GM21447 (cell line): ENCODE measurements at regions not wholly inside any gene's neighbourhood (a gene's known extent, or its start where the extent isn't known, plus 50 kb on each side); places are given as distances from the start of the nearest gene placed in this dataset.
"Not testable (repeated sequence)": the region's sequence is repeated elsewhere in the genome, so short reads cannot be mapped to it uniquely, and the experiment has no call there.

Source experiments
- ATAC-seq: cut with Tn5 transposase; IDR thresholded peaks from one replicate; pipeline ENCODE4 v1.9.1; 2021; ENCODE audit not compliant: unreplicated experiment

DNA sequence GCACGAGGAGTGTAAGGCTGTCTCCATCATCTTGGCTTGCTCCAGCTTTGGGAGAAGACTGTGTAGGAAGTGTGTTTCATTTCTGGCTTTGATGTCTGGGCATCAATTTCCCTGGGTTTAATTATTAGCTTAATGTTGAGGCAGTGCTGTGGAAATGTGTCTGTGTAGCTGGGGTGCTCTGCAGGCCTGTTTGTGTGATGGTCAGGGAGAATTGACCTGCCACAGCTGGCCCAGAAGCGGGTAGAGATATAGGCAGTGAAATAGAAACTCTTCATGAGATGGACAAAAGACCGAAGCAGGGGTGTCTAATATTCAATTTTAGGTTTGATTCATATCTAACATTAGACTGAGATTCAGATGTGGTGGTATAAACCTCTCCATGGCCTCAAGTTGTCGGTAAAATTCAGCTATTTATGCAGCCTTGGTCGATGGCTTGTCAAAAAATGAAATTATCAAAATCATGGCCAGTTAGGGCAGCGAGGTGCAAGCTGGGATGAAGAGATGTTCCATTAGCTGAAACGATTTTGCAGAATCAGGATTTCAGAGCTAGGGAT is 95.3 kb upstream of the SNX9 start:
- ATAC-seq: no peak

DNA sequence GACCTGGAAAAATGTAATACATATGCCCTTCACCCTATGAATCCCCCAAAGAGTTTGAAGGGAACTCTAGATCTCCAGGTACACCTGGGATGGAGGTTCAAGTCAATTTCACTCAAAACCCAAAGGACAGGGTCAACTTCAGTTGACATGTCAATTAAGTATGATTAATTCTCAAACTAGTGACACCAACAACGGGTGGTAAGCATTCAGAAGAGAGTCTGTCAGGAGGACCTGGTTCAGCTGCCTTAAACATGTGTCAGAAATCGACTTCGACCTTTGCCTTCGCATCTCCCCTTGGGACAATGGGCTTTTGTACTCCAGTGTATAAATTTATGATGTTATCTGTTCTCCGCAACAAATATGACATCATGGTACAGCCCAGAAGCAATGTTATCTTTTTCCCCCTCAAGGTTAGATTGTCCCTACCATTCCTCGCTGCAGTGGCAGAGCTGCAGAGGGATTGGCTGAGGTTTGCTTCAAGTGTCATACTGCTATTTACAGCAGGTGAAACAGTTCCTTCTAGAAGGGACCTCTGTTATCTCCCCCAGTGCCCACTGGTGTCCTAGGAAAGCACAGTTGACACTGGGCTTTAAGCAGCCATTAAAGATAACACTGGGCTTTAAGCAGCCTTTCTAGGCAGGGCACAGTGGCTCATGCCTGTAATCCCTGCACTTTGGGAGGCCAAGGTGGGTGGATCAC is 94.7 kb upstream of the SNX9 start:
- ATAC-seq: no peak

DNA sequence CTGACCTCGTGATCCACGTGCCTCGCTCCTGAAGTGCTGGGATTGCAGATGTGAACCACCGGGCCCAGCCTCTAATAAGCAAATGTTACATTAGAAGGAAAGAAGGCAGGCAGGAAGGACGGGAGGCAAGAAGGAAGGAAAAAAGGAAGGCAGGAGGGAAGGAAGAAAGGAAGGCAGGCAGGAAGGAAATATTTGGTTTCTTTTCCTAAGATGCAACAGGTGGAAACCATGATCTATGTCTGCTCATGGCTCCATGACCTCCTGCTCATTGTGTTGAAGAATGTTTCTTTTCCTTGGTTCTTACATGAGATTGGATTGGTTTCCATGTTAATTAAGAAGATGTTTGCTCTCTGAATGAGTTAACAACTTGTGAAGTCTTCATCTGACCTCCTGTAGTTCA is 91.8 kb upstream of the SNX9 start:
- no peak for ATAC-seq

DNA sequence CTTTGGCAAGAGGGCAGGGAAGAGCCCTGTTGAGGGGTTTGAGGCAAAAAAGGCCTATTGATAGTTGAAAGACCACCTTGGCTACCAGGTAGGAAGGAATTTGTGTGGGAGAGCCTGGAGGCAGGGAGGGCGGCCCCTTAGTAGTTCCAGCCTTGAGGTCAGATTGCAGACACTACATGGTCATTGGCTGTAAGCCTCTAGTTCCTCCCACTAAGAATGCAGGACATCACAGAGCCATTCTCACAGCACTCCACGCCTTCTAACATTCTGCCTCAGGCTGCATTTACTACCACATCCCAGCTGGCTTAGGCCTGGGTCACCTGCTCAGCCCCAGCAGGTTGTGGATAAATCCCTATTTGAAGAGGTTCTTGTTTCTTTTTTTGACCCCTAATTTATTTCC is 91.0 kb upstream of the SNX9 start:
- no peak for ATAC-seq

DNA sequence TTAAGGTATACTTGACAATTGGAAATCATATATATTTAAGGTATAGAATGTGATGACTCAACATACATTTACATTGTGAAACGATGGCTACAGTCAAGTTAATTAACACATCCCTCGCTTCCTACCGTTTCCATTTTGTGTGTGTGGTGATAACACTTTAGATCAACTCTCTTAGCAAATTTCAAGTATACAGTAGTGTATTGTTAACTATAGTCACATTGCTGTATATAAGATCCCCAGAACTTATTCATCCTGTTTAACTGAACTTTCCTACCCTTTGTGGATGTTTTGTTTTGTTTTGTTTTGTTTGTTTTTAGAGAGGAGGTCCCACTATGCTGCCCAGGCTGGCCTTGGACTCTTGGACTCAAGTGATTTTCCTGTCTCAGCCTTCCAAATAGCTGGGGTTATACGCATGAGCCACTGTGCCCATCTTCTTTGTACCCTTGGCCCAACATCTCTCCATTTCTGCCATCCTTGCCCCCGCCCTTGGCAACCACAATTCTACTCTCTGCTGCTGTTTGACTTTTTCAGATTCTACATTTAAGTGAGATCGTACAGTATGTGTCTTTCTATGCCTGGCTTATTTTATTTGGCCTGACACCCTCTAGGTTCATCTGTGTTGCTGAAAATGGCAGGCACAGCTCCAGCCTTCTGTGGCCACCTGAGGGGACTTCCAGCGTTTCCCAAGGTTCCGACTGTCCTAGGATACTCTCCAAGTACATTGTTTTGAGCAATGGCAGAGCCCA is 90.5 kb upstream of the SNX9 start:
- no peak for ATAC-seq

DNA sequence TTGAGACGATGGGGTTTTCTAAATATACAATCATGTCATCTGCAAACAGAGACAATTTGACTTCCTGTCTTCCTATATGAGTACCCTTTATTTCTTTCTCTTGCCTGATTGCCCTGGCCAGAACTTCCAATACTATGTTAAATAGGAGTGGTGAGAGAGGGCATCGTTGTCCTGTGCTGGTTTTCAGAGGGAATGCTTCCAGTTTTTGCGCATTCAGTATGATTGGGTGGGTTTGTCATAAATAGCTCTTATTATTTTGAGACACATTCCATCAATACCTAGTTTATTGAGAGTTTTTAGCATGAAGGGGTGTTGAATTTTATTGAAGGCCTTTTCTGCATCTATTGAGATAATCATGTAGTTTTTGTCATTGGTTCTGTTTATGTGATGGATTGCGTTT is 86.5 kb upstream of the SNX9 start:
- ATAC-seq: not testable (repeated sequence)

DNA sequence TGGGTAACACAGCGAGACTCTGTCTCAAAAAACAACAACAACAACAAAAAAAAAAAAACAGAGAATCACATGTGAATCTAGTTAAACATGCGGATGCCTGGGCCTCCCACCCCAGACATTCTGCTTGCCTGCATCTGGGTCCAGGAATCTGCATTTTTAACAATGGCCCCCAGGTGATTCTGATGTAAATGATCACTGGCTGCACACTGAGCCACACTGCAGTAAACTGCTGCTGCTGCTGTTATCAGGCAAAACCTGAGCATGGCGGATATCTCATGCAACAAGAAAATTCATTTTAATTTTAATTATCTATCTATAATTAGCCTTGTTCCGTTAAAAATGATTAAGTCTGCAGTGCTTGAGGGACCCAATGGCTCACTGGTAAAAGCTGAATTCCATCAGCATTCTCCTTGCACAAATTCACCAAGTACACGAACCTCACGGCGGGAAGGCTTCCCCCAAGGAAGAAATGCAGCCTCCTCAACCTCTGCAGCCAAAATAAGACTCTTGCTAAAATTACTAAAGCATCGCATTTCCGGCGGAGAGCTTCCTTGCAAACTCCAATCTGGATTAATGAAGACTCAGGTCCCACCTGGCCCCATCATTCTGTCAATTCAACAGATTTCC is 81.6 kb upstream of the SNX9 start:
- ATAC-seq: no peak

DNA sequence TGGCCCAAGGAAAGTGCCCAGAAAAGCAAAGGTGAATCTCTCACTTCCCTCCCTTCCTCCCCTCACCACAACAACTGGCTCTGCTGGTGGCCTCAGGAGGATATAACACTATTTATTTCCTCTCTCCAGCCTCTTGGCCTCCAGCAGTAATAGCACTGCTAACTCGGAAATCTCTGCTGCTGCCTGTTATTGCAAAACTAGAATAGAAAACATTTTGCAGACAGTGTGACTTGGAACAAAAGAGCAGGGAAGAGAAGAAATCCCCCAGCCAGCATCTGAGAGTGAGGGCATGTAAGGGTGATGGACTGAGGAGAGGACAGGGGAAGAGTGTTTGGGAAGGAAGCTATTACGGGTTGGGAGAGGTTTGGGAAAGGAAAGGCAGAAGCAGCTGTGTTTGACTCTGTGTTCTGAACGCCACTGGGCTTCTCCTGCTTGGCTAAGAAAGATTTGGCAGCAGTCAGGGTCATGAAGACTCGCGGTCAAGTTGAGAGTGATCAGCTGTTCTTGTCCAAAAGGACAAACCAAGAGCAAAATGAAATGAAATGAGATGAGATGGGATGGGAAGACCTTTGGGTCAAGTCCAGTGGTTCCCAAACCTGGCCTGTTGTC is 81.0 kb upstream of the SNX9 start:
- no peak for ATAC-seq

DNA sequence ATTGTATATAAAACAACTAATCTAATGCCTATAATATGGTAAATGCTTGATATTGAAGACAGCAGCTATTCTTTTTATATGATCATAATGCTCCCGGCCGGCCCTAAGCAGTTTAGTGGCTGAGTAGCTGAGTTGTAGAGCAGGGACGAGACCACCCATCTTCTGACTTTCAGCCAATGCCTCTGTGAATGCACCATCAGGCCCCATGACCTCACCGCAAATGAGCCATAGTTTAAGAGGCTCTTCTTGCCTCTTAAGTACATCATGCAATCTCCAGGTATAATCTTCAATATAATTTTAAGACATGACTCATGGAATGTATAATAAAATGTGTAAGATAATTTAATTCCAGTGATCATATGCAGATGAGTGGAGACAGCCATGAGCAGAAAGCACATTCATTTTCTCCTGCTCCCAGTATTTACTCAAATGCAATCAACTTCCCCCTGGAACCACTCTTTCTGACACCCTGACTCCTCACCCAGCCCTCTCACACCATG is 78.9 kb upstream of the SNX9 start:
- ATAC-seq: no peak

DNA sequence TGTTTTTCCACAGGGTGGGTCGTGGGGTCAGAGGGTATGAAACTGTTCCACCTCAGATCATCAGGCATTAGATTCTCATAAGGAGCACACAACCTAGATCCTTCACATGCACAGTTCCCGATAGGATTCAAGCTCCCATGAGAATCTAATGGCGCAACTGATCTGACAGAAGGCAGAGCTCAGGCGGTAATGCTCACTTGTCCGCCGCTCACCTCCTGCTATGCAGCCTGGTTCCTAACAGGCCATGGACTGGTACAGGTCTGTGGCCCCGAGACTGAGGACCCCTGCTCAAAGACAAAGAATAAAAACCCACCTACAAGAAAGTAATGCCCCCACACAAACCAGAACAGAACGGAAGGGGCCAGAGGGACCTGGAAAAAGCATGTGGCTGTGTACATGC is 76.1 kb upstream of the SNX9 start:
- ATAC-seq: no peak

DNA sequence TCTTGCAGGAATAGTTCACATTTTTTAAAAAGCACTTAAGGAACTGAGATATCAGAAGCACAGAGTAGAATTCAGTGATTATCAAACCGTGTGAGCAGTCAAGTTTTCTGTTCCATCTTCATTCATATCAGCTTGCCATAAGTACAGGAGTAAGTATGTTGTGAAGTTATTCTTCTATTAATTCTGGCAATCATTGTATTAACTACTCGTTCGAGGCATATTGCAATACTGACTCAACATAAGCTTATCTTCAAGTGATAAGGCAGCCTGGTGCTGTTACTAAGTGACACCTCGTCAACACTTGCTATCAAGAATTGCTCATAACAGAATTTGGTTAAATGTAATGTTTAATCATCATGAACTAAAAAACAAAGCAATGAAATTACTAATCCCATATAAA is 75.7 kb upstream of the SNX9 start:
- no peak for ATAC-seq

DNA sequence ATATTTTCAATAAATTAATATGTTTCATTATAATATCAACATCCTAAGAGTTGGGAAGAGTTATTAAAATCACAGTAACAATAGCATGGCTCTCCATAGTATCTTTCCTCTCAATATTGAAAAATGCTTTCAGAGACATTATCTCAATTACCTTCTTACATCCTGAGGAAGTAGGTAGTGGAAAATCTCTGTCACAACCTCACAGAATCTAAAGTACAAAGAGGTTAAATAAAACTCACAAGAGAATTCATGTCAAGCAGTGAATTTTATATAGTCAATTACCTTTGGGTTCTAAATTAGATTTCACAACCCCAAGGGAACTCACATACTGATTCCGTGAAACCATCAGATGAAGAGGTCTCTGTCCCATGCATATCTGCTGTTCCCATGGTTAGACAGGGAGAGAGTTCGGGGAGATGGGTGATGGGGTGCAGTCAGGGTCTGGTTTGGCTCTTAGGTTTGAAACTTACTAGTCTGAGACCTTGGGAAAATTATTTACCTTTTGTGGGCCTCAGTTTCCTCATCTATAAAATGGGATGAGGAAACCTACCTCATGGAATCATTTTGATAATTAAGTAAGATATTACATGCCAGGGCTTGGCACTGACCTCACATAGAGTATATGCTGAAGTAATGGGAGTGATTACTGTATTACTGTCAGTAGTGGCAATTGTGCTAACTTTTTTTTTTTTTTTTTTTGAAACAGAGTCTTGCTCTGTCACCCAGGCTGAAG is 74.0 kb upstream of the SNX9 start:
- ATAC-seq: no peak

DNA sequence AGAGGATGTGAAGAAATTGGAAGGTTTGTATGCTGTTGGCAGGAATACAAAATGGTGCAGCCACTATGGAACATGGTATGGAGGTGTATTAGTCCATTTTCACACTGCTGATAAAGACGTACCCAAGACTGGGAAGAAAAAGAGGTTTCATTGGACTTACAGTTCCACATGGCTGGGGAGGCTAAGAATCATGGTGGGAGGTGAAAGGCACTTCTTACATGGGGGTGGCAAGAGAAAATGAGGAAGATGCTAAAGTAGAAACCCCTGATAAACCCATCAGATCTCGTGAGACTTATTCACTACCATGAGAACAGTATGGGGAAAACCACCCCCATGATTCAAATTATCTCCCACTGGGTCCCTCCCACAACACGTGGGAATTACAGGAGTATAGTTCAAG is 72.1 kb upstream of the SNX9 start:
- not testable (repeated sequence) for ATAC-seq

DNA sequence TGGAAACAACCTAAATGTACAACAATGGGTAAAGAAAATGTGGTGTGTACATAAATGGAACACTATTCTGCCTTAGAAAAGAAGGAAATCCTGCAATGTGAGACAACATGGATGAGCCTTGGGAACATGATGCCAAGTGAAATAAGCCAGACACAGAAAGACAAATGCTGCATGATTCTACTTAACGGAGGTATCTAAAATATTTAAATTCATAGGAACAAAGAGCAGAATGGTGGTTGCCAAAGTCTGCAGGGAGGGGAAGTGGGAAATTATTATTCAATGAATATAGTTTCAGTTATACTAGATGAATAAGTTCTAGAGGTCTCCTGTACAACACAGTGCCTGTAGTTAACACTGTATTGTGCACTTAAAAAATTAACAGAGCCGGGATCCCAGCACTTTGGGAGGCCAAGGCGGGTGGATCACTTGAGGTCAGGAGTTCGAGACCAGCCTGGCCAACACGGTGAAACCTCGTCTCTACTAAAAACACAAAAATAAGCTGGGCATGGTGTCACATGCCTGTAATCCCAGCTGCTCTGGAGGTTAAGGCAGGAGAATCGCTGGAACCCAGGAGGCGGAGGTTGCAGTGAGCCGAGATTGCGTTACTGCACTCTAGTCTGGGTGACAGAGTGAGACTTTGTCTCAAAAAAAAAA is 71.4 kb upstream of the SNX9 start:
- ATAC-seq: no peak

DNA sequence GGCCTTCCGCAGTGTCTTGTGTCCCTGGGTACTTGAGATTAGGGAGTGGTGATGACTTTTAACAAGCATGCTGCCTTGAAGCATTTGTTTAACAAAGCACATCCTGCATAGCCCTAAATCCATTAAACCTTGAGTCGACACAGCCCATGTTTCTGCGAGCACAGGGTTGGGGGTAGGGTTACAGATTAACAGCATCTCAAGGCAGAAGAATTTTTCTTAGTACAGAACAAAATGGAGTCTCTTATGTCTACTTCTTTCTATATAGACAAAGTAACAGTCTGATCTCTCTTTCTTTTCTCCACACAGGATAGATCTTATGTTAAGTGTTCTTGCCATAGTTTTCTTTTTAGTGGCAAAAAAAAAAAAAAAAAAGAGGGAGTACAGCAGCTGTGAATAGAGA is 70.2 kb upstream of the SNX9 start:
- ATAC-seq: not testable (repeated sequence)

DNA sequence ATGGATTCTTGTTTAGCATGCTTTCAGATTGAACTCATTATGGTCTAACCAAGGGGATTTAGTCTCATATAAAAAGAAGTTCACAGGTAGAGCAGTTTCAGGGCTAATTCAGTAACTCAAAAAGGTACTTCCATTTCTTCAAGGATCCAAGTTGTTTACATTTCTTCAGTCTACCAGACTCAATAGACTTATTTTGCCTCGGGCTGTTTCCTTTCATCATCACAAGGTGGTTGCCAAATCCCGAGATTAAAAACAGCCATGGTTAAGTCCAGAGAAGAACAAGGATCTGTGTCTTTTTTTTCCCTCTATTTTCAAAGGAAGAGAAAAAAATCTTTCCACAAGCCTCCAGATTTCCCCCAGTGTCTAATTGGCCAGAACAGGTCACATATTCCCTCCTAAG is 69.8 kb upstream of the SNX9 start:
- ATAC-seq: no peak

DNA sequence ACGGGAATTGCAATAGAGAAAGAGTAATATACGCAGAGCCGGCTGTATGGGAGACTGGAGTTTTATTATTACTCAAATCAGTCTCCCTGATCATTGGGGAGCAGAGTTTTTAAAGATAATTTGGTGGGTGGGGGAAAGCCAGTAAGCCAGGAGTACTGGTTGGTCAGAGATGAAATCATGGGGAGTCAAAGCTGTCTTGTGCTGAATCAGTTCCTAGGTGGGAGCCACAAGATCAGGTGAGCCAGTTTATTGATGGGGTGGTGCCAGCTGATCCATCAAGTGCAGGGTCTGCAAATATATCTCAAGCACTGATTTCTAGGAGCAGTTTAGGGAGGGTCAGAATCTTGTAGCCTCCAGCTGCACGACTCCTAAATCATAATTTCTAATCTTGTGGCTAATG is 69.2 kb upstream of the SNX9 start:
- ATAC-seq: not testable (repeated sequence)

DNA sequence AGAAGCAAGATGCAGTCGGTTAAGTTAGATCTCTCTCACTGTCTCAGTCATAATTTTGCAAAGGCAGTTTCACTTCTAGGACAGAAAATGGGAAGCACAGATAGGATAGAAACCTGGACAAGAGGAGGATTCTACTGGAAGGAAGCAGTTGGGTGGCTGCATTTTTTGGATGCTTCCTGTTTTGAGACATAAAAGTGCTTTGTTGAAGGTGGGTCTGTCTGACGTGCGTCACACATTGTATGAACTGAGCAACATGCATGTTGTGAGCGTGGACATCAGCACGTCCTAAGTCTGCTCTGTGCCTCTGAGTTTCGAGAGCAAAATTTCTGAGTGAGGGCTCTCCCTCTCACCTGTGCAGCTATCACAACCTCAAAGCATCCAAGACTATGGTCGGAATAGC is 68.7 kb upstream of the SNX9 start:
- ATAC-seq: no peak

DNA sequence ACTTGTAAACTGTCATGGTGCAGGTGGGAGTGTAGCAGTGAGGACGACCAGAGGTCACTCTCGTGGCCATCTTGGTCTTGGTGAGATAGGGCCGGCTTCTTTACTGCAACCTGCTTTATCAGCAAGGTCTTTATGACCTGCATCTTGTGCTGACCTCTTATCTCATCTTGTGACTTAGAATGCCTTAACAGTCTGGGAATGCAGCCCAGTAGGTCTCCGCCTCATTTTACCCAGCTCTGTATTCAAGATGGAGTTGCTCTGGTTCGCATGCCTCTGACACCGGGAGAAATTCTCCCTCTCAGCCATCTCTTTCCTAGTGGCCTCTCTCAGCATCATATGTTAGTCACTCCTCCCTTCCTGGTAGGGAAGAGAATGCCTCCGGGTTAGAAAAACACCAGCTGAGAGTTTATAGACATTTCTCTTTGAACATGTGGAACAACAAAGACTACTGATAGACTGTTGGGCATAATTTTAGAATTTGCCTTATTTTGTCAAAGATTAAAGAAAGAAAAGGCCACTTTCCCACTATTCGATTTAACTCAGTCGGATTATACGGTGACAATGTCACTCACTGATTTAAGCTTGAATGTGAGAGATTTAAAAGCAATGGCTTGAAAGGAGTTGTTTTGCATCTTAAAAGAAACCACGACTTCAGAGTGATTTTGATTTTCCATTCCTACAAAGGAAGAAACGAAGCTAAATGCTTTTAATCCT is 67.9 kb upstream of the SNX9 start:
- no peak for ATAC-seq
